Activated CD8-positive, alpha-beta memory T cell treated with anti-CD3 and anti-CD28 coated beads for 1 hour (primary cell): ENCODE measurements at regions not wholly inside any gene's neighbourhood (a gene's known extent, or its start where the extent isn't known, plus 50 kb on each side); places are given as distances from the start of the nearest gene placed in this dataset.

Source experiments
- DNase-seq, 2 donors: peaks; one replicate each; pipeline ENCODE4 v3.0.0-alpha.2; 2020; ENCODE audit warnings: low read depth in 1 of 2; ENCODE audit errors: extremely low read depth in 1 of 2

GRCh38 chr16:17529982-17530760 is 59.4 kb upstream of the XYLT1 start:
- DNase-seq: no peak

GRCh38 chr16:17526956-17527937 is 56.5 kb upstream of the XYLT1 start:
- DNase-seq: no peak

- DNase-seq: no peak
Observed at GRCh38 chr16:17524656-17525055, 53.9 kb upstream of the XYLT1 start.

GRCh38 chr16:17520561-17520960 is 49.8 kb upstream of the XYLT1 start:
- no peak for DNase-seq
